Keratinocyte (primary cell): ENCODE measurements at regions not wholly inside any gene's neighbourhood (a gene's known extent, or its start where the extent isn't known, plus 50 kb on each side); places are given as distances from the start of the nearest gene placed in this dataset.

Source experiments
- DNase-seq: peaks from one replicate; pipeline ENCODE4 v3.0.0-alpha.2; 2011; ENCODE audit warnings: low read depth, missing footprints, low spot score
- FAIRE-seq: peaks from 2 replicates; lab custom pipeline; 2011; peaks lifted over from hg19 to GRCh38; lab: Jason Lieb, UNC
- H2AFZ ChIP-seq: 2 replicates; pipeline ENCODE4 v1.6.0; 2012; ENCODE audit warnings: low read length, control low read depth, inconsistent platforms; ENCODE audit not compliant: control insufficient read depth
- H3K27ac ChIP-seq: 2 replicates; pipeline ENCODE4 v1.5.1; 2011; ENCODE audit warnings: low read length; ENCODE audit not compliant: control insufficient read depth, insufficient read depth
- H3K27me3 ChIP-seq: 3 replicates; pipeline ENCODE4 v1.6.0; 2011; ENCODE audit warnings: low read length; ENCODE audit not compliant: control insufficient read depth, insufficient read depth; ENCODE audit errors: extremely low read depth
- H3K36me3 ChIP-seq, 2 experiments: 2 replicates in 1 of 2; 3 replicates in 1 of 2; pipeline ENCODE4 v1.5.1; 2011; ENCODE audit warnings: low read length in 2 of 2, mild to moderate bottlenecking in 1 of 2; ENCODE audit not compliant: control insufficient read depth in 2 of 2, insufficient read depth in 2 of 2; ENCODE audit errors: extremely low read depth in 1 of 2
- H3K4me1 ChIP-seq: 3 replicates; pipeline ENCODE4 v1.5.1; 2011; ENCODE audit warnings: low read length; ENCODE audit not compliant: control insufficient read depth, insufficient read depth; ENCODE audit errors: extremely low read depth
- H3K4me2 ChIP-seq: 3 replicates; pipeline ENCODE4 v1.6.0; 2011; ENCODE audit warnings: low read depth, low read length; ENCODE audit not compliant: control insufficient read depth, insufficient read depth; ENCODE audit errors: extremely low read depth
- H3K4me3 ChIP-seq, 3 experiments: fragments of 200-600 bp in 1 of 3; sonication (generic) in 1 of 3; 2 replicates in 2 of 3; 3 replicates in 1 of 3; pipeline ENCODE4 v1.5.1; 2011 to 2016; ENCODE audit warnings: low read length in 3 of 3, mild to moderate bottlenecking in 3 of 3, control low read depth in 2 of 3, inconsistent platforms in 1 of 3, low read depth in 1 of 3, mixed read lengths in 1 of 3, mixed run types in 1 of 3, moderate library complexity in 1 of 3; ENCODE audit not compliant: control insufficient read depth in 2 of 3, insufficient read depth in 2 of 3; ENCODE audit errors: extremely low read depth in 1 of 3
- H3K79me2 ChIP-seq: 2 replicates; pipeline ENCODE4 v1.6.0; 2012; ENCODE audit warnings: low read length; ENCODE audit not compliant: control insufficient read depth, insufficient read depth
- H3K9ac ChIP-seq: 3 replicates; pipeline ENCODE4 v1.6.0; 2011; ENCODE audit warnings: low read length; ENCODE audit not compliant: control insufficient read depth, insufficient read depth; ENCODE audit errors: extremely low read depth
- H3K9me1 ChIP-seq: 3 replicates; pipeline ENCODE4 v1.6.0; 2011; ENCODE audit warnings: low read length; ENCODE audit not compliant: control insufficient read depth, insufficient read depth; ENCODE audit errors: extremely low read depth
- H3K9me3 ChIP-seq: 2 replicates; pipeline ENCODE4 v1.5.1; 2012; ENCODE audit warnings: low read depth, low read length; ENCODE audit not compliant: control insufficient read depth
- H4K20me1 ChIP-seq: 3 replicates; pipeline ENCODE4 v1.6.0; 2011; ENCODE audit warnings: low read length; ENCODE audit not compliant: control insufficient read depth, insufficient read depth; ENCODE audit errors: extremely low read depth
- EZH2 ChIP-seq: IDR thresholded peaks from one replicate; pipeline ENCODE4 v1.6.1; 2012; ENCODE audit warnings: inconsistent platforms, mild to moderate bottlenecking, low read length, moderate library complexity
- dilution Hi-C: fragments of 300-500 bp; cut with MboI; formaldehyde crosslinking; loops from one replicate; pipeline ENCODE4 v1.7.0; 2020; ENCODE audit warnings: low sequenced_read_pairs; ENCODE audit not compliant: extremely low pct_ligation_motif_present
- TF ChIP-seq, protein P1 (sequence below), 3 experiments: IDR thresholded peaks in 1 of 3; conservative IDR thresholded peaks in 1 of 3; optimal IDR thresholded peaks in 1 of 3; 2 replicates in 2 of 3; 3 replicates in 1 of 3; pipeline versions ENCODE3 to v1.5.1; 2011; ENCODE audit warnings: low read length in 3 of 3, mild to moderate bottlenecking in 3 of 3, moderate library complexity in 2 of 3, control low read depth in 1 of 3, inconsistent platforms in 1 of 3; ENCODE audit not compliant: insufficient read depth in 2 of 3; ENCODE audit errors: extremely low read depth in 1 of 3

DNA sequence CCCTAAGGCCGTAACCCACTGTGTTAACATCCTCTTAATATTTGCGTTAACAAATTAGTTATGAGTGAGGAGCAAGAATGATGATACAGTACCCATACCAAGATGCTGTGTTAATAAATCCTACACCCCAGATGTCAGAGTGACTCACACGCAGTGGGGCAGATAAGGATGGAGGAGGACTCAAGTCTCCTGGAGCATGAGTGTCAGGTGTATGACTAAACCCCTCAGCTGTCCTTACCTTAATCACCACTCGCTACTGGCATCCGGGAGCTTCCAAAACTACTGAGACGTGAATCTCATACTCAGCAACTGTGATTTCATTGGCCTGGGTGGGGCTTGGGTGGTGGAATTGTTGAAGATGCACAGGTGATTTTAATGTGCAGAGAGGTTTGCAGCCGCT lies 131.3 kb upstream of the MTHFD1L start:
- no peaks in the 10 kb centered on the region for H3K4me1 ChIP-seq
- H3K4me3 ChIP-seq: no peak overlapping the region
- TF ChIP-seq, protein P1, sequence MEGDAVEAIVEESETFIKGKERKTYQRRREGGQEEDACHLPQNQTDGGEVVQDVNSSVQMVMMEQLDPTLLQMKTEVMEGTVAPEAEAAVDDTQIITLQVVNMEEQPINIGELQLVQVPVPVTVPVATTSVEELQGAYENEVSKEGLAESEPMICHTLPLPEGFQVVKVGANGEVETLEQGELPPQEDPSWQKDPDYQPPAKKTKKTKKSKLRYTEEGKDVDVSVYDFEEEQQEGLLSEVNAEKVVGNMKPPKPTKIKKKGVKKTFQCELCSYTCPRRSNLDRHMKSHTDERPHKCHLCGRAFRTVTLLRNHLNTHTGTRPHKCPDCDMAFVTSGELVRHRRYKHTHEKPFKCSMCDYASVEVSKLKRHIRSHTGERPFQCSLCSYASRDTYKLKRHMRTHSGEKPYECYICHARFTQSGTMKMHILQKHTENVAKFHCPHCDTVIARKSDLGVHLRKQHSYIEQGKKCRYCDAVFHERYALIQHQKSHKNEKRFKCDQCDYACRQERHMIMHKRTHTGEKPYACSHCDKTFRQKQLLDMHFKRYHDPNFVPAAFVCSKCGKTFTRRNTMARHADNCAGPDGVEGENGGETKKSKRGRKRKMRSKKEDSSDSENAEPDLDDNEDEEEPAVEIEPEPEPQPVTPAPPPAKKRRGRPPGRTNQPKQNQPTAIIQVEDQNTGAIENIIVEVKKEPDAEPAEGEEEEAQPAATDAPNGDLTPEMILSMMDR (optimal IDR thresholded peaks at IDR 0.05 in 1 of 3, IDR thresholded peaks at IDR 0.05 in 1 of 3, conservative IDR thresholded peaks at IDR 0.05 in 1 of 3; ENCODE audit: extremely low read depth in 1 of 3, insufficient read depth in 2 of 3, low read length in 3 of 3): no peak
- TF ChIP-seq EZH2: no peak
- FAIRE-seq (no peak), DNase-seq (no peak)
- dilution Hi-C loops: no loop called here
- no peak overlapping the region for H3K9ac ChIP-seq
- H3K36me3 ChIP-seq: no peaks in the 10 kb centered on the region
- no peaks in the 10 kb centered on the region for H3K9me3 ChIP-seq
- H4K20me1 ChIP-seq: no peaks in the 10 kb centered on the region
- H3K79me2 ChIP-seq: no peaks in the 10 kb centered on the region
- H2AFZ ChIP-seq: no peak overlapping the region
- no peaks in the 10 kb centered on the region for H3K9me1 ChIP-seq
- H3K4me2 ChIP-seq: no peak overlapping the region
- H3K27me3 ChIP-seq: no peaks in the 10 kb centered on the region
- H3K27ac ChIP-seq: no peak overlapping the region

DNA sequence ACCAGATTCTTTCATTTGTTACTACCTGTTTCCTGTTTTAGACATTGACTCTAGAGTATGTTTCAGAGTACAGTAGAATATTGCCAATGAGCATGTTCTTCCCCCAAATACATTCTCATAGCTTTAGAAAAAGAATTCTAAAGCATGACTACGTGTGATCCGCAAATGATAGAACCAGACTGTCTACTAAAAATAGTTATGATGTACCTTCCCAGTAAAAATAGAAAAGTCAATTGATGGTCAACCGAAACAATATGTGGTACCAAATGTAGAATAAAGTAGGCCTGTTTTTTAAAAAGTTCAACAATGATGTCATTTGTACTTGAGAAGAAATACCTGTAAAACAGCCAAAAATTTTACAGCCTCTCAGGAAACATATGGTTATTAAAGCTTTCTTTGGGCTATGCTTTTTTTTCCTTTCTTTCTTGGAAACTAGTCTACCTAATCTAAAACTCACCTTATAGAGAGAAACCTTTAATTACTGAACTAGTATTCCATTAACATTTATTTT lies 130.1 kb upstream of the MTHFD1L start:
- Histone ChIP-seq H4K20me1 (no peaks in the 10 kb centered on the region), H3K4me2 (no peak overlapping the region), H3K9me1 (no peaks in the 10 kb centered on the region), H3K9me3 (no peaks in the 10 kb centered on the region), H3K4me1 (no peaks in the 10 kb centered on the region), H3K9ac (no peak overlapping the region), H3K4me3 (no peak overlapping the region), H3K27me3 (no peaks in the 10 kb centered on the region), H3K36me3 (no peaks in the 10 kb centered on the region), H3K79me2 (no peaks in the 10 kb centered on the region), H2AFZ (no peak overlapping the region), H3K27ac (no peak overlapping the region)
- TF ChIP-seq EZH2: no peak
- TF ChIP-seq, protein P1 (optimal IDR thresholded peaks at IDR 0.05 in 1 of 3, IDR thresholded peaks at IDR 0.05 in 1 of 3, conservative IDR thresholded peaks at IDR 0.05 in 1 of 3; ENCODE audit: extremely low read depth in 1 of 3, insufficient read depth in 2 of 3, low read length in 3 of 3): no peak
- dilution Hi-C loops: no loop called here
- FAIRE-seq: no peak
- DNase-seq: no peak
